ENCODE measurements at regions not wholly inside any gene's neighbourhood (a gene's known extent, or its start where the extent isn't known, plus 50 kb on each side); places are given as distances from the start of the nearest gene placed in this dataset.

- no peak for TF ChIP-seq CTCF (IDR thresholded peaks at IDR 0.05)
- TF ChIP-seq POLR2A (IDR thresholded peaks at IDR 0.05), result no peak
- TF ChIP-seq EP300 (IDR thresholded peaks at IDR 0.05), result no peak
Measured at GRCh38 chr2:219739066-219739465, 111.6 kb downstream of the SLC4A3 start.
